Neuronal stem cell (in vitro differentiated cells): ENCODE measurements at regions not wholly inside any gene's neighbourhood (a gene's known extent, or its start where the extent isn't known, plus 50 kb on each side); places are given as distances from the start of the nearest gene placed in this dataset.

Source experiments
- DNase-seq: peaks from one replicate; pipeline ENCODE4 v3.0.0-alpha.2; 2013; ENCODE audit warnings: low spot score
- H2AFZ ChIP-seq: one replicate; pipeline ENCODE4 v1.6.1; 2013; ENCODE audit warnings: mild to moderate bottlenecking, low read length, inconsistent platforms
- H2AK5ac ChIP-seq: 2 replicates; pipeline ENCODE4 v1.6.1; 2013; ENCODE audit warnings: low read depth, mild to moderate bottlenecking, inconsistent platforms, low read length, moderate library complexity, mixed read lengths
- H2BK120ac ChIP-seq: 2 replicates; pipeline ENCODE4 v1.6.1; 2013; ENCODE audit warnings: low read depth, mild to moderate bottlenecking, inconsistent platforms, low read length, moderate library complexity, mixed read lengths
- H2BK12ac ChIP-seq: one replicate; pipeline ENCODE4 v1.6.1; 2013; ENCODE audit warnings: low read length, inconsistent platforms
- H2BK15ac ChIP-seq: 2 replicates; pipeline ENCODE4 v1.6.1; 2013; ENCODE audit warnings: mild to moderate bottlenecking, low read length, inconsistent platforms, mixed read lengths
- H2BK5ac ChIP-seq: one replicate; pipeline ENCODE4 v1.6.1; 2013; ENCODE audit warnings: inconsistent platforms, mild to moderate bottlenecking, low read length, moderate library complexity
- H3K14ac ChIP-seq: one replicate; pipeline ENCODE4 v1.6.1; 2013; ENCODE audit warnings: low read length, inconsistent platforms
- H3K18ac ChIP-seq: 2 replicates; pipeline ENCODE4 v1.6.1; 2013; ENCODE audit warnings: low read length, inconsistent platforms
- H3K23ac ChIP-seq: 2 replicates; pipeline ENCODE4 v1.6.1; 2013; ENCODE audit warnings: low read depth, mild to moderate bottlenecking, mixed read lengths, low read length, inconsistent platforms; ENCODE audit not compliant: poor library complexity
- H3K27ac ChIP-seq: replicated peaks from 3 replicates; pipeline ENCODE4 v1.5.1; 2013; ENCODE audit warnings: low read length, inconsistent platforms
- H3K27me3 ChIP-seq, 3 experiments: 2 replicates each; pipeline ENCODE4 v1.6.1; 2013; ENCODE audit warnings: low read length in 3 of 3, mild to moderate bottlenecking in 2 of 3, inconsistent platforms in 1 of 3, low read depth in 1 of 3, mixed read lengths in 1 of 3, moderate library complexity in 1 of 3; ENCODE audit not compliant: control insufficient read depth in 3 of 3, insufficient read depth in 3 of 3
- H3K36me3 ChIP-seq, 2 donors: replicated peaks in 1 of 2; 2 replicates each; pipeline ENCODE4 v1.6.1; 2013; ENCODE audit warnings: low read length in 2 of 2; ENCODE audit not compliant: control insufficient read depth in 2 of 2, insufficient read depth in 2 of 2
- H3K4ac ChIP-seq: 2 replicates; pipeline ENCODE4 v1.6.1; 2013; ENCODE audit warnings: inconsistent platforms, mild to moderate bottlenecking, low read length, moderate library complexity
- H3K4me1 ChIP-seq, 2 donors: 1 replicate in 1 of 2; 2 replicates in 1 of 2; pipeline ENCODE4 v1.6.1; 2013; ENCODE audit warnings: low read length in 2 of 2, low read depth in 1 of 2; ENCODE audit not compliant: control insufficient read depth in 2 of 2, insufficient read depth in 1 of 2
- H3K4me2 ChIP-seq: one replicate; pipeline ENCODE4 v1.6.1; 2013; ENCODE audit warnings: mild to moderate bottlenecking, low read length, inconsistent platforms; ENCODE audit not compliant: insufficient read depth, poor library complexity, severe bottlenecking
- H3K4me3 ChIP-seq, 2 donors: 2 replicates each; pipeline ENCODE4 v1.5.1; 2013; ENCODE audit warnings: low read length in 2 of 2, mild to moderate bottlenecking in 2 of 2, inconsistent platforms in 1 of 2, moderate library complexity in 1 of 2
- H3K79me1 ChIP-seq: one replicate; pipeline ENCODE4 v1.6.1; 2013; ENCODE audit warnings: low read depth, mild to moderate bottlenecking, inconsistent platforms, low read length, moderate library complexity
- H3K9ac ChIP-seq: one replicate; pipeline ENCODE4 v1.6.1; 2013; ENCODE audit warnings: mild to moderate bottlenecking, low read depth, low read length, inconsistent platforms; ENCODE audit not compliant: poor library complexity
- H3K9me3 ChIP-seq, 2 donors: replicated peaks in 1 of 2; 2 replicates each; pipeline versions ENCODE3 to v1.6.1; 2013; ENCODE audit warnings: low read length in 2 of 2, mild to moderate bottlenecking in 2 of 2, inconsistent platforms in 1 of 2, low read depth in 1 of 2, mixed read lengths in 1 of 2, moderate library complexity in 1 of 2; ENCODE audit not compliant: control insufficient read depth in 2 of 2, insufficient read depth in 1 of 2
- H4K8ac ChIP-seq: one replicate; pipeline ENCODE4 v1.6.1; 2013; ENCODE audit warnings: low read depth, mild to moderate bottlenecking, inconsistent platforms, low read length, moderate library complexity
- H4K91ac ChIP-seq: one replicate; pipeline ENCODE4 v1.6.1; 2013; ENCODE audit warnings: low read length, low read depth, mild to moderate bottlenecking, inconsistent platforms; ENCODE audit not compliant: poor library complexity
- WGBS, 2 donors: extraction: QIAGEN DNeasy Blood & Tissue Kit; methylation state at CpG; one replicate each; pipeline ENCODE4 v1.1.7; 2013; ENCODE audit warnings: missing lambda C conversion rate in 2 of 2, mixed read lengths in 1 of 2; ENCODE audit not compliant: insufficient read length in 2 of 2, insufficient replicate concordance in 1 of 2; ENCODE audit errors: extremely low coverage in 2 of 2; 5-methylcytosine and 5-hydroxymethylcytosine counted together

DNA sequence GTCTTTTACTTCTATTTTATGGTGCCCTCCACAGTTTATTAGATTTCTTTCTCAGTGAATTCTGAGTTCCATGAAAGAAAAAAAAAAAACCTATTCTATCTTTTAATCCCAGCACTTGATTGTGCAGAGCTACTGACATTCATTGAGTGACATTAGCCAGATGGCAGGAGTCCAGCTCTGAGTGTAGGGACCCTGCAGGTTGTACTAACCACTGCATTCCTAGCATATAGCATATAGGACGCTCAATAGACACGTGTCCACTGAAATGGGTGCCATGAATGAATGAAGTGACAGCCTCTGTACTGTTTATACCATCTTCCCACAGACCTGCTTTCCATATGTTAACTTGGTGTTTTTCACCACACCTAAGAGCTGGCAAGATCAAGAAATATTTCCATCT is 206.3 kb downstream of the RAP2A start:
- H2BK15ac ChIP-seq = no peak overlapping the region
- H3K4me1 ChIP-seq = peaks cover 0 to 8% of the 10 kb centered on the region in 2 donors
- H2BK5ac ChIP-seq = no peak overlapping the region
- H3K4ac ChIP-seq = no peak overlapping the region
- no peak overlapping the region for H2BK12ac ChIP-seq
- H3K18ac ChIP-seq = no peak overlapping the region
- no peak overlapping the region for H3K27ac ChIP-seq
- H3K4me3 ChIP-seq = no peak overlapping the region
- no peaks in the 10 kb centered on the region for H3K9me3 ChIP-seq
- H2AFZ ChIP-seq = no peak overlapping the region
- no peaks in the 10 kb centered on the region for H3K79me1 ChIP-seq
- H3K9ac ChIP-seq = no peak overlapping the region
- H2BK120ac ChIP-seq = no peak overlapping the region
- DNase-seq = no peak
- H3K4me2 ChIP-seq = no peak overlapping the region
- no peaks in the 10 kb centered on the region for H3K27me3 ChIP-seq
- no peak overlapping the region for H2AK5ac ChIP-seq
- no peak overlapping the region for H3K14ac ChIP-seq
- H3K36me3 ChIP-seq = no peaks in the 10 kb centered on the region
- WGBS, 2 donors = no CpG with 5 or more reads among the region's 2 CpGs
- no peak overlapping the region for H4K8ac ChIP-seq
- no peak overlapping the region for H4K91ac ChIP-seq
- no peak overlapping the region for H3K23ac ChIP-seq

DNA sequence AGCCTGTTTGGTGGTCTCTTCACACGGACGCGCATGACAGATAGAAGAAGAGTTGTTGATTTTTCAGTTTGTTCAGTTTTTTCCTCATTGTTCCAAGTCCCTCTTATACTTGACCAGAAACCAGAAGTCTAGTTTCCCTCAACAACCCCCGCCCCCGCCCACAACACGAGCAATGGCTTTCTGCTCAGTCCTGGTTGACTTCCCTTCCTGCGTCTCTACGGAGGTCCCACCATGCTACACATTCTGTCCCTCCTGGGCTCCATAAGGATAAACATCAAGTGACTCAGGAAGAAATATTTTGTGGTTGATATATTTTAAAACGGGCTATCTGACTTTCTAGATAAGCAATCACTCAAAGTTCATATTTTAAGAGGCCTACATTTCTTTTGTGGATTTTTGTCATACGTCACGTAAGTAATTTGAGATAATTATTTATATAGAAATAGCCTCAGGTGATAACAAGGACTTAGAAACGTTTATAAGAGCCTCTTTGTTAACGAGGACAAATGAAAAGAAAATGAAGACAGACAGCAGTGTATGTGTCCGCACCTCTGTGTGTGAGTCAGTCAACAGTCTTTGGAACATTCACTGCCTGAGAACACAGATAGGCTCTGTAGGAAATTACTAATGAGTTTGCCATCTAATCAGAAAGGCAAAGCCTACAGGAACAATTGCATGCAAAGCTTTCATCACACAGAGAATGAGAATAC is 214.4 kb downstream of the RAP2A start:
- peak overlapping the region; percentile 65 for H3K18ac ChIP-seq
- no peak overlapping the region for H3K27ac ChIP-seq
- no peaks in the 10 kb centered on the region for H3K9me3 ChIP-seq
- no peak overlapping the region for H2AK5ac ChIP-seq
- H2BK15ac ChIP-seq = no peak overlapping the region
- no peak overlapping the region for H2BK120ac ChIP-seq
- H3K79me1 ChIP-seq = no peaks in the 10 kb centered on the region
- WGBS, 2 donors = no CpG with 5 or more reads among the region's 14 CpGs
- H3K23ac ChIP-seq = no peak overlapping the region
- no peak overlapping the region for H4K91ac ChIP-seq
- H3K4me1 ChIP-seq = peaks cover 0 to 6% of the 10 kb centered on the region in 2 donors
- H4K8ac ChIP-seq = no peak overlapping the region
- H2BK5ac ChIP-seq = no peak overlapping the region
- no peak overlapping the region for H3K4ac ChIP-seq
- H3K4me2 ChIP-seq = no peak overlapping the region
- no peak overlapping the region for H2BK12ac ChIP-seq
- no peak overlapping the region for H2AFZ ChIP-seq
- no peak for DNase-seq
- H3K27me3 ChIP-seq = no peaks in the 10 kb centered on the region
- H3K4me3 ChIP-seq = no peak overlapping the region
- H3K9ac ChIP-seq = no peak overlapping the region
- no peaks in the 10 kb centered on the region for H3K36me3 ChIP-seq
- no peak overlapping the region for H3K14ac ChIP-seq

- Histone ChIP-seq H2AFZ (no peak overlapping the region), H3K4me1 (peaks cover 0 to 6% of the 10 kb centered on the region in 2 donors), H2BK12ac (no peak overlapping the region), H3K9ac (no peak overlapping the region), H3K4me3 (no peak overlapping the region), H3K14ac (no peak overlapping the region), H3K79me1 (no peaks in the 10 kb centered on the region), H3K18ac (no peak overlapping the region), H3K4me2 (no peak overlapping the region), H4K8ac (no peak overlapping the region), H3K27ac (no peak overlapping the region), H3K9me3 (no peaks in the 10 kb centered on the region), H3K23ac (no peak overlapping the region), H2AK5ac (no peak overlapping the region), H4K91ac (no peak overlapping the region), H3K27me3 (no peaks in the 10 kb centered on the region), H3K36me3 (no peaks in the 10 kb centered on the region), H3K4ac (no peak overlapping the region), H2BK5ac (no peak overlapping the region), H2BK120ac (no peak overlapping the region), H2BK15ac (no peak overlapping the region)
- no peak for DNase-seq
These were observed 214.9 kb downstream of the RAP2A start for GRCh38 chr13:97648881-97649224.

DNA sequence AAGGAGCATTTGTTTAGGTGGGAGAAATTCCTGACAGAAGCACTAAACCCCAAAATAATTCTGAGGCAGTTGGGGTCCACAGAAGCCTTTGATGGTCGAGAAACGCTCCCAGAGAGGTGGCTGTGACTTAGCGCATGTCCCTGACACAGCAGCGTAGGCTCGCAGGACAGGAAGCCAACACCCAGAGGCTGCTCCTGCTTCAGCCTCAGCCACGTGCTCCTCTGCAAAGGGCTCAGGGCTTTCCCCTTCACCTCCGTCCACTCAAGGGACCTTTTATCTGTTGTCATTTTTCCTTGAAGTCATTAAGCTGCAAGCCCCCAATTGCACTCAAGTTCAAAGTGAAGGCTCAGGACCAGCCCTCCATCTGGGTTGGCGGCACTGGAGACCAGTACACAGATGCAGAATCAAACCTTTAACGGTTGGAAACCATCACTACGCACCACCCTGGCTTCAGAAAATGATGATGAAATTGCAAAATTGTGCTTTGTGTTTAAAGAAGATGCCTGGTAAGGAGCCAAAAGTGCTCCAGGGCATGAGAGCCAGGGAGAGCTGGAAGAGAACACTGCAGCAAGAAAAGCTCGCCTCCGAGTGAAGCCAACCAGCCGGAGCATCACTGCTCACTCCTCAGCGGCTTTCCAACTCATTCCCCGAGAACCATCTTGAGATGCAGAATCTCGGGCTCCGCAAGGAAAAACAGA is 219.6 kb downstream of the RAP2A start:
- Histone ChIP-seq H3K23ac (no peak overlapping the region), H2BK12ac (no peak overlapping the region), H3K9me3 (no peaks in the 10 kb centered on the region), H4K91ac (no peak overlapping the region), H3K4me1 (peaks cover 0 to 4% of the 10 kb centered on the region in 2 donors), H3K79me1 (no peaks in the 10 kb centered on the region), H2BK5ac (no peak overlapping the region), H3K27me3 (no peaks in the 10 kb centered on the region), H3K9ac (no peak overlapping the region), H3K14ac (no peak overlapping the region), H2BK120ac (no peak overlapping the region), H4K8ac (no peak overlapping the region), H3K27ac (no peak overlapping the region), H3K18ac (no peak overlapping the region), H2BK15ac (no peak overlapping the region), H3K4me2 (no peak overlapping the region), H3K4ac (no peak overlapping the region), H2AK5ac (no peak overlapping the region), H2AFZ (no peak overlapping the region), H3K4me3 (no peak overlapping the region), H3K36me3 (no peaks in the 10 kb centered on the region)
- no peak for DNase-seq
- WGBS, 2 donors = no CpG with 5 or more reads among the region's 17 CpGs
